SK-MEL-5 (cell line): ENCODE measurements at regions not wholly inside any gene's neighbourhood (a gene's known extent, or its start where the extent isn't known, plus 50 kb on each side); places are given as distances from the start of the nearest gene placed in this dataset.
"Not testable (repeated sequence)": the region's sequence is repeated elsewhere in the genome, so short reads cannot be mapped to it uniquely, and the experiment has no call there.

Experiments used
- DNase-seq: peaks from one replicate; pipeline ENCODE4 v3.0.0-alpha.2; 2016; ENCODE audit warnings: low read depth, low spot score
- in situ Hi-C: cut with HindIII; loops from 2 replicates; pipeline ENCODE4 v1.10.0; 2016; ENCODE audit warnings: low sequenced_read_pairs, high pct_unique_total_duplicates, low pct_unique_long_range_greater_than_20kb

- no peak for DNase-seq
- in situ Hi-C loops: no loop called here
Measured at GRCh38 chr6:130529569-130530149, 163.8 kb downstream of the TMEM200A start.

GRCh38 chr6:130534627-130535026 is 168.8 kb downstream of the TMEM200A start:
- in situ Hi-C loops: no loop called here

GRCh38 chr6:130535242-130535641 is 169.4 kb downstream of the TMEM200A start:
- DNase-seq: no peak
- in situ Hi-C loops: no loop called here

More at GRCh38 chr6:130534627-130535026, 168.8 kb downstream of the TMEM200A start:
- DNase-seq: no peak

GRCh38 chr6:130537447-130537846 is 171.6 kb downstream of the TMEM200A start:
- DNase-seq: no peak
- in situ Hi-C loops: no loop called here

GRCh38 chr6:130547723-130548122 is 181.9 kb downstream of the TMEM200A start:
- DNase-seq: no peak
- in situ Hi-C loops: no loop called here

GRCh38 chr6:130557481-130558112 is 191.8 kb downstream of the TMEM200A start:
- DNase-seq: no peak
- in situ Hi-C loops: no loop called here

- no peak for DNase-seq
Measured at GRCh38 chr6:130558131-130558530, 192.3 kb downstream of the TMEM200A start.

GRCh38 chr6:130559166-130559565 is 193.3 kb downstream of the TMEM200A start:
- no peak for DNase-seq

More at GRCh38 chr6:130558131-130558530, 192.3 kb downstream of the TMEM200A start:
- in situ Hi-C loops: no loop called here

GRCh38 chr6:130560231-130560630 is 194.4 kb downstream of the TMEM200A start:
- in situ Hi-C loops: no loop called here
- DNase-seq: no peak

More at GRCh38 chr6:130559166-130559565, 193.3 kb downstream of the TMEM200A start:
- in situ Hi-C loops: no loop called here

GRCh38 chr6:130561159-130561558 is 195.3 kb downstream of the TMEM200A start:
- DNase-seq, in situ Hi-C loops: not testable (repeated sequence)

GRCh38 chr6:130565696-130566095 is 199.9 kb downstream of the TMEM200A start:
- in situ Hi-C loops: no loop called here
- no peak for DNase-seq

GRCh38 chr6:130574146-130574545 is 208.3 kb downstream of the TMEM200A start:
- in situ Hi-C loops: no loop called here
- no peak for DNase-seq

- no peak for DNase-seq
- in situ Hi-C loops: no loop called here
Measured at GRCh38 chr6:130575557-130575956, 209.7 kb downstream of the TMEM200A start.

GRCh38 chr6:130575971-130576370 is 210.2 kb downstream of the TMEM200A start:
- DNase-seq: no peak
- in situ Hi-C loops: no loop called here

GRCh38 chr6:130577178-130577919 is 211.5 kb downstream of the TMEM200A start:
- in situ Hi-C loops: no loop called here
- DNase-seq: no peak

GRCh38 chr6:130578713-130579112 is 212.9 kb downstream of the TMEM200A start:
- no peak for DNase-seq
- in situ Hi-C loops: no loop called here

GRCh38 chr6:130583268-130583667 is 217.5 kb downstream of the TMEM200A start:
- no peak for DNase-seq
- in situ Hi-C loops: no loop called here

GRCh38 chr6:130585587-130585986 is 219.8 kb downstream of the TMEM200A start:
- in situ Hi-C loops: no loop called here
- no peak for DNase-seq
